IPS-NIHi11 (cell line): ENCODE measurements at regions not wholly inside any gene's neighbourhood (a gene's known extent, or its start where the extent isn't known, plus 50 kb on each side); places are given as distances from the start of the nearest gene placed in this dataset.

Experiments
- DNase-seq: peaks from one replicate; pipeline ENCODE4 v3.0.0; 2012; ENCODE audit warnings: mixed read lengths, low spot score

DNA sequence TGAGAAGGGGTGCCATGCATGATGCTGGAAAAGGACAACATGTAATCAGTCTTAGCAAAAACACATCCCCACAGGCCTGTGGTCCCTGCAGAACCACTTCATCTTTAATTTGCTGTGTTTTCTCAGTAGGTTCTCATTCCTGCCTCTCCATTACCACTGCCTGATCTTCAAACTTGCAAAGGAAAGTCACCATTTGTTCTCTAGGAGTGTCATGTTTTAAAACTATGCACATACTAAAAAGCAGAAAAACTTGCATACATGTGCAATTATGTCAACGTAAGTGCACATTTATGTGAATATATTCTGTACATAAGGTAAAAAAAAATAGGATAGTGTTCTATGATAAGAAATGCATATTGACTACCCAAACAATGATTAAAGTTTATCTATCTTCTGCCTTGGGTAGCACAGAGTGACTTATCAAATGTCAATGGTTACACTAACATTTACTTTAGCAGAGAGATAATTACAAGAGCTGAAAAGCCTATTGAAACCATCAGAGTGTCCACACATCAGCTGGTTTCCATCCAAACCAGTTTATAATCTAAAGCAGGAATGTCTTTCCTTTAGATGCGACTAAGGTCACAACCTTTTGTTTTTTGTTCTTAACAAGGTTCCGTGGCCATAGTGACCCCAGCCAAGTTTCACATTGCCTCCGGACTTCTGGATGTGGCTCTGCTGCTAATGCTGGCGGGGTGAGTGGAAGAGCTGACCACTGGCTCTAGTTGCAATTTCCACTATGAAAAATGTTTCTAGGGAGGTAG is 58.7 kb upstream of the RMDN2 start:
- DNase-seq, result no peak

DNA sequence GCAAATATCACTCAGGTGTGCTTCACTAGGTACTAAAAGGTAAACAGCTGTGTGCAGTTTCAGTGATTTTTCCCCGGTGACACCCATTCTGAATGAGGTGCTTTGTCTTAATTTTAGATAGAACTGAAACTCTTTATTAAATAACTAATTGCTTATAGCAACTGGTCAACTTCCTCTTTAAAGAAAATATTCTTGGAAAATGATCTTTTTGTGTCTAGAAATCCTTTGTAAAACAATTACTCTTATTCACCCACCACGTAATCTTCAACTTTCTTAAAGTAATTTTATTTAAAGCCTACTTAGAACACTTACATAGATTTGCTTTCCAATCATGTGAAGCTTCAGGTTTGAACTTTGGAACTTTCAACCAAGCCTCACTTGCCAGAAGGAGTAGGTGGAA is 57.9 kb upstream of the RMDN2 start:
- DNase-seq, result no peak

DNA sequence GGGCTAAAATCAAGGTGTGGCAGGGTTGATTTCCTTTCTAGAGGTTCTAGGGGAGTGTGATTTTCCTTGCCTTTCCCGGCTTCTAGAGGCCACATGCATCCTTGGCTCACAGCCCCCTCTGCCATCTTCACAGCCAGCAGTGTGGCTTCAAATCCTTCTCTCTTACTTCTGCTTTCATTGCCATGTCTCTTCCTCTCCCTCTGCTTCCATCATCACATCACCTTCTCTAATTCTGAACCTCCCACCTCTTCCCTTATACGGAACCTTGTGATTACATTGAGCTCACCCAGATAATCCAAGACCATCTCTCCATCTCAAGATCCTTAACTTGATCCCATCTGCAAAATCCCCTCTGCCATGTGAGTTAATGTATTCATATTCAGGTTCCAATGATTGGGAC is 56.2 kb upstream of the RMDN2 start:
- no peak for DNase-seq

DNA sequence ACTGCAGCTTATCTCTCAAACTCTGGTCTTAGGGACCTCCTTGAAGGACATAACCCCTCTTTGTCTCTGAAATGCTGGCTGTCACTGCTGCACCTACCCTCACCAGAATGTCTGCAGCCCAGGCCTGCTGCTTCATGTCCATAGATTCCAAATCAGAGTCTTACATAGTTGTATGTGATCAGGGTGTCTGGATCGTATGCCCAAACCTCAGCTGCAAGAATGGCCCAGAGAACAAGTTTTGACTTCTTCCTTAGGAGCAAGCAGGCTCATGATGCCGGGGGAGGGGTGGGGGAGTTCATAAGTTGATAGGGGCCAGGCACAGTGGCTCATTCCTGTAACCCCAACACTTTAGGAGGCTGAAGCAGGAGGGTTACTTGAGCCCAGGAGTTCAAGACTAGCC is 55.8 kb upstream of the RMDN2 start:
- DNase-seq, result no peak

DNA sequence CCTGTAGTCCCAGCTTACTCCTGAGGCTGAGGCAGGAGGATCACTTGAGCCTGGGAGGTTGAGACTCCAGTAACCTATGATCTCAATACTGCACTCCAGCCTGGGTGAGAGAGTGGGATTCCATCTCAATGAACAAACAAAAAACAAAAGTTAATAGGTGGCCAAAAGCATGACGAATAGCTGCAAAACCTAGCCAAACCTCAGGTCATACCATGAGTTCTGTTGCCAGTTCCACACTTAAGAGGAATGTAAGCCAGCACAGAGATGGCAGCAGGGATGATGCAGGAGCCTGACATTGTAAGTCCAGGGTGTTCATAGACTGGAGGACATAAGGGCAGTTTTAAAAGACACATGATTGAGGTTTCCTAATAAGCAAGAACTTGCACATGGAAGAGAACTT is 55.3 kb upstream of the RMDN2 start:
- no peak for DNase-seq

DNA sequence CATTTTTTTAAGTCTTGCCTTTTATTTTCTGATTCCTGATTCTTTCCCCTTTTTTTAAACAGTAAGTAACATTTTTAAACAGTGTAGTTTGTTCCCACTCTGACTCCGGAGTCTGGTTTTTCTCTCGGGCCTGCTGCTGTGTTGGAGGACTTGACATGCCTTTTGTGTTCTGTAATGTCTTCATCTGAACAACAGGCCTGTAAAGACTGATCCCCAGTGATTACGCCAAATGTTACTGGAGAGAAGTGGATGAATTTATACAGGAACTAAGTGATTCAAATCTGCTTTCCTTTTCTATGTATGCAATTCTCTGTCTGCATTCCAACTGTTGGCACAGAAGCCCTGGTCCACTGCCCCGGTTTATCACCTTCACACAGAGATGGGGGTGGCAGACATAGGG is 54.3 kb upstream of the RMDN2 start:
- DNase-seq, result no peak

DNA sequence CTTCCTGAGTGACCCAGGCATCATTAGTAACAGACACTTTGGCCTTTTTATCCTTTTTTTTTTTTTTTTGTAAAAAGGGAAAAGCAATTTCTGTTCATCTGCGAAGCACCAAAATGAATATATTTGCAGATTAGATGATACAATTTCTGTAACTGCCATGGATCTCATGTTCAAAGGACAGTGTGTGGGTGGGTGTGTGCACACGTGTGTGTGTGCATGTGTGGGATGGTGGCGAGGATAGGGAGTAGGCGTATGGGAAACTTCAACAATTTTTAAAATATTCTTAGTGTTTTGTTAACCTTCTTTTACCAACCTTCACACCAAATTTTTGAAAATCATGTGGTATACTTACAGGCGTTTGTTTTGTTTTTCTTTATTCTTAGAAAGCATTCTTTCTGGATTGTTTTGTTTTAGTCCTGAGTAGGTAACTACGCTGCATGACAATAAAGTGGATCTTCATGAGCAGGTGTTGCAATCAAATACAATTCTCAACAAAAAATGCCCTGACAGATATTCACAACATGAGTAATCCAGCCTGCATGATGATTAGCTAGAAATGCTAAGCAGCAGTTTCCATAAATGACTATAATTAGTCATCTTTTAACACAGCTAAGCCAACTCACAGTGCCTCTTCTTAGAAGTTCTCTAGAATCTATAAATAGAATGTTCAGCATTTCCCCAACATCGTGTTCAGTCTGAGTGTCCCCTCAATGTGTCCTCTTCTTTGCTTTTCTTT is 53.5 kb upstream of the RMDN2 start:
- DNase-seq, result no peak

DNA sequence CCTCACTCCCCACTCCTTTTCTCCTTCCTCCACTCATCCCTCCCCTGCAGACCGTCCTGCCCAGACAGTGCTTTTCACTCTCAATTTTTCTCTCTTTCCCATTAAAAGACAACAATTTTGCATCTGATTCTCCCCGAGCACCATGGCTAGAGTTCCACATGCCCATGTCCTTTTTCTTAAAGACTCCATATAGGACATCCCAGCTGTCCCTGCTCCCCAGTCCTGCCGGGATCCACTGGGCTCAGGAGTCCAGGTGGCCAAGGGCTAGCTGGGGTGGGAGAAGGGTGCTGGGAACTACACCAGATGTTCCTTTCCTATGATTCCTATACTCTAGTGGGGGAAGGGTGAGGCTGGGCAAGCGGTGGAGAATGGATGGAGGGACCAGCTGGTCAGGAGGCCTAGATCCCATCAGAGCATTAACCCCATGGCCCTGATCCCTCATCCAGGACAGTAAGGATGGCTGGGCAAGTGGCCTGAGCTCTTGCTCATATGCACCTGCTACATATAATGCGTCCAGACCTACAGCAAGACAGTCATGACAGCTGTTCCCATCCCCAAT is 52.8 kb upstream of the RMDN2 start:
- no peak for DNase-seq

DNA sequence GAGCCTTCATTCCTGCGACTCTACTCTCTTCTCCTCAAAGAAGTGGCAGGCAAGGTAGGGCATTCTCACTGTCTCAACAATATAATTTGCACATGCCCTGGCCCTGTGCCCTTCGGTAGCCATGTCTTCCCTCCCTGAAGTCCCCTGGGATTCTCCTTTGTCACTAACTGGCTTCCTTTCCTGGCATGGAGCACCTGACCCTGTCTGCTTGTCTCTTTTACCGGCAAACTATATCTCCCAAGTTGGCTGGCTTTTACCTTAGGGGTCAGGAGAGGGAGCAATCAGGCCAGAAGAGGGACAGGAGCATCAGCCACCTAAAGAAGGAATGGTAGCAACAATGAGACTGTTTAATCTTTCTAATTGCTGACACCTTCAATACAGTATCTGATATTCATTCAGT is 51.9 kb upstream of the RMDN2 start:
- DNase-seq, result no peak

DNA sequence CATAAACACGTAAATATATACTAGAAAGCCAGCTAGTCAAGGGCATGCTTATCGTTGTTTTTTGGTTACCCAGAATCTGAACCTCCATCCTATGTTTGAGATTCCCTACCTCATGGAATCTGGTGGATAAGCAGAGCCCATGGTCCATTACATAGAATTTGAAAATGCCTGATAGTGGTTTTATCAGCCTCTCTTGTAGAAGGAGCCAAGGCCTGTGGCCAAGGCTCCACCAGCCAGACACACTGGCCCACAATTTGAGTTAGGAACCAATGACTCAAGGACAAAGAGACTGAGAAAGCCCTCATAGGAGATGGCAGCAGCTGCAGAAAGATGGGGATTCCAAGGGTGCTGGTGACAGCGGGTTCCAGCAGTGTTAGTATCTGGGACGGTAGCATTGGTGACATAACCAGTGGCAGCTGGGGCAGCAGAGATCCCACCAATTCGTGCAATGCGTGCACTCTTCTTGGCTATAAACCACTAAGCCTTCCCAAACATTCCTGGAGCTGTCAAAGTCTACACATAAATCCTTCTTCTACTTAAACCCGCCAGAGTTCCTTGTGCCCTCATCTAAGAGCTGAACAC is 51.2 kb upstream of the RMDN2 start:
- no peak for DNase-seq

DNA sequence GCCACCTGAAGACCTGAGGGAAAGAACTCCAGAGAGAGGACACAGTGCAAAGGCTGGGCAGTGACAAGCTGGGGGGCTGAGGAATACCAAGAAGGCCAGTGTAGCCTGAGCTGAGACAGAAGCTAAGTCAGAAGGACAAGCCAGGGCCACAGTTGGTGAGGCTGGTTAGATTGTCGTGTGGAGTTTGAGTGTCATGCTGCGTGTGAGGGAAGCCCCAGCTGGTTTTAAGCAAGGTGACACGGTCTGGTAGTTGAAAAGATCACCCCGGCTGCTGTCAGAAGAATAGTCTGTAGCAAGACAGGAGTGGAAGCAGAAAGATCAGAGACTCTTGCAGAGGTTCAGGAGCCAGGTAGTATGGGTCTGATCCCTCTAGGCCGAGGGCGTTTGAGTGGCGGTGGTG is 50.6 kb upstream of the RMDN2 start:
- DNase-seq, result no peak
